ENCODE measurements at regions not wholly inside any gene's neighbourhood (a gene's known extent, or its start where the extent isn't known, plus 50 kb on each side); places are given as distances from the start of the nearest gene placed in this dataset.

DNA sequence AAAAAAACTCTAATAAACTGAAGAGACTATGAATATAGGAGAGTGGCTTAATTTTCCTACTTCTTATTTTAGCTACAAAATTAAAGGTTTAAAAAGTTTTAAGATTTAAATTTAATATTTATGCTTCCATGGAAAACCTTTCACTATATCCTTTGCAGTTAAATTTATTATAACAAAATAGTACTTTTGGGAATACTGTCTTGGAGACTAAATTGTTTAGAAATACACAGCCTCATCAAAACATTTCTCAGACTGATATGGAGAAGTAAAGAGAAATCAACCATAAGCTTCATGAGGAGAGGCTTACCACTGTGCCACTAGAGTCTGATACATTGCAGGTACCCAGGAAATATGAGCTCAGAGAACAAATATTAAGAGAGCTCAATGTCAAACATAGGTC, 436.5 kb downstream of the KCTD12 start:
- DNase-seq (no peak), ATAC-seq (ENCODE audit: low read depth) (no peak)
- Mint-ChIP-seq H3K36me3 (no peaks in the 10 kb centered on the region), H3K4me3 (no peak overlapping the region), H3K9me3 (peaks cover 2% of the 10 kb centered on the region), H3K4me1 (no peaks in the 10 kb centered on the region), H3K27me3 (no peaks in the 10 kb centered on the region), H3K27ac (no peak overlapping the region)
- POLR2A ChIA-PET, result no interaction called here

- H3K27ac Mint-ChIP-seq, result no peak overlapping the region
- POLR2A ChIA-PET, result no interaction called here
- H3K4me3 Mint-ChIP-seq, result no peak overlapping the region
- ATAC-seq (ENCODE audit: low read depth) (no peak), DNase-seq (no peak)
- no peaks in the 10 kb centered on the region for H3K4me1 Mint-ChIP-seq
- H3K9me3 Mint-ChIP-seq, result no peaks in the 10 kb centered on the region
- no peaks in the 10 kb centered on the region for H3K36me3 Mint-ChIP-seq
- no peaks in the 10 kb centered on the region for H3K27me3 Mint-ChIP-seq
These were observed 440.0 kb downstream of the KCTD12 start for GRCh38 chr13:76446191-76446590.

- H3K4me3 Mint-ChIP-seq, result no peak overlapping the region
- DNase-seq (no peak), ATAC-seq (ENCODE audit: low read depth) (no peak)
- no peaks in the 10 kb centered on the region for H3K36me3 Mint-ChIP-seq
- no peaks in the 10 kb centered on the region for H3K4me1 Mint-ChIP-seq
- no peaks in the 10 kb centered on the region for H3K9me3 Mint-ChIP-seq
- POLR2A ChIA-PET, result no interaction called here
- no peak overlapping the region for H3K27ac Mint-ChIP-seq
- no peaks in the 10 kb centered on the region for H3K27me3 Mint-ChIP-seq
These were observed 445.6 kb downstream of the KCTD12 start for GRCh38 chr13:76440568-76440967.

DNA sequence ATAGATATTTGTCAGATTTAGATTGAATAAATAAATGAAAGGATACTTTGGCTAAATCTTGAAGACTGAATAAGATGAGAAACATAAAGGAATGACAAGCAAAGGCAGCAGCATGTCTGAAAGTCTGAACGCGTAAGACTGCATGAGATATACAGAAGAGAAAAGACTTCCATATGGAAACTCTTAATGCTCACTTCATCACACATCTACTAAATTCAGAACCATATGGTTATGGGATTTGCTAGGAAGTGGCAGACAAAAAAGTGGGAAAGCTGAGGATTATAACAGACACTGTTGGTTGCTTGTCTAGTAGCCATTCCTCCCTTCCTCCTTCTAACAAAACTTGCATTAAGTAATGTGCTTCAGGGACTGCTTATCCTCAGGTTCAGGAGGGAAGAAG, 446.7 kb downstream of the KCTD12 start:
- DNase-seq, result no peak
- H3K27me3 Mint-ChIP-seq, result no peaks in the 10 kb centered on the region
- no peak overlapping the region for H3K27ac Mint-ChIP-seq
- H3K4me1 Mint-ChIP-seq, result no peaks in the 10 kb centered on the region
- POLR2A ChIA-PET, result no interaction called here
- no peak overlapping the region for H3K4me3 Mint-ChIP-seq
- ATAC-seq (ENCODE audit: low read depth), result no peak
- H3K36me3 Mint-ChIP-seq, result no peaks in the 10 kb centered on the region
- no peaks in the 10 kb centered on the region for H3K9me3 Mint-ChIP-seq

DNA sequence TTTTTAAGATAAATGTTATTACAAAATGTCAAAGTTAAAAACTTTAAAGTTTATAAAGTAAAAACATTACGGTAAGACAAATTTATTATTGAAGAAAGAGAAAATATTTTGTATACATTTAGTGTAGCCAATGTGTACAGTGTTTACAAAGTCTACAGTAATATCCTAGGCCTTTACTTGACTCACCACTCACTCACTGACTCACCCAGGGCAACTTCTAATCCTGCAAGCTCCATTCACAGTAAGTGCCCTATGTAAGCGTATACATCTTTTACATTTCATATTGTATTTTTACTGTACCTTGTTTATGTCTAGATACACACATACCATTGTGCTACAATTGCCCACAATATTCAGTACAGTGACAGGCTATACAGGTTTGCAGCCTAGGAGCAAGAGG, 448.2 kb downstream of the KCTD12 start:
- Mint-ChIP-seq H3K27ac (no peak overlapping the region), H3K36me3 (no peaks in the 10 kb centered on the region), H3K4me3 (no peak overlapping the region), H3K27me3 (no peaks in the 10 kb centered on the region), H3K4me1 (no peaks in the 10 kb centered on the region), H3K9me3 (no peaks in the 10 kb centered on the region)
- DNase-seq (no peak), ATAC-seq (ENCODE audit: low read depth) (no peak)
- POLR2A ChIA-PET, result no interaction called here

DNA sequence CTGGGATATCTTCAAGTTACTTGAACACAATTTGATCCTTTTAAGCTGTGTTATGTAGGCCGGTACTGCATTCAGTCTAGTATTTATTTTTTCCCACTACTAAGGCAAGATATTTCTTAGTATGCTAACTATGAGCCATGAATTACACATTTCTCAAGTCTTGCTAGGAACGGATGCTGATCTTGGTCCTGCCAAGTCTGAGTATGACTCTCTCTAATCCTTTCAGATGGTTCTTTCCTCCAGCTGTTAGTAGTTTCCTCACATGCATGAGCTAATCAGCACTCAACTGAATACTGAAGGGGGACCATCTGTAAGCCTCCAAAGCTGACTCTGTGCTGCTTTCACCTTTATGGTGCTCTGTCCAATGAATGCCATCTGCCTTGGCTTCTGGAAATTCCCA, 460.3 kb downstream of the KCTD12 start:
- Mint-ChIP-seq H3K4me3 (no peak overlapping the region), H3K4me1 (no peaks in the 10 kb centered on the region), H3K36me3 (no peaks in the 10 kb centered on the region), H3K9me3 (no peaks in the 10 kb centered on the region), H3K27ac (no peak overlapping the region), H3K27me3 (no peaks in the 10 kb centered on the region)
- DNase-seq (no peak), ATAC-seq (ENCODE audit: low read depth) (no peak)
- POLR2A ChIA-PET, result no interaction called here

DNA sequence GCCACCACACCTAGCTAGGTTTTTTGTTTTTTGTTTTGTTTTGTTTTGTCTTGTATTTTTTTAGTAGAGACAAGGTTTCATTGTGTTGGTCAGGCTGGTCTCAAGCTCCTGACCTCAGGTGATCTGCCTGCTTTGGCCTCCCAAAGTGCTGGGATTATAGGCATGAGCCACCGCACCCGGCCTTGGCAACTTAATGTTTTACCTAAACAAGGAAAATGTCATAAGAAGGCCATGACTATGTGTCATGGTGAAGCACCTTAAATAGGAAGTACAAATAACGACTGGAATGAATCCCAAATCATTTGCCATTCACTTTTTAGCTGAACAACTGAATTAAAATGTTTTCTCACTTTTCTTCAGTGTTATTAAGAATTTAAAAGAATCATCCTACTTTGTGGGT, 465.2 kb downstream of the KCTD12 start:
- no peaks in the 10 kb centered on the region for H3K27me3 Mint-ChIP-seq
- H3K4me3 Mint-ChIP-seq, result no peak overlapping the region
- POLR2A ChIA-PET, result no interaction called here
- no peaks in the 10 kb centered on the region for H3K36me3 Mint-ChIP-seq
- no peaks in the 10 kb centered on the region for H3K9me3 Mint-ChIP-seq
- no peak for ATAC-seq (ENCODE audit: low read depth)
- no peak overlapping the region for H3K27ac Mint-ChIP-seq
- no peaks in the 10 kb centered on the region for H3K4me1 Mint-ChIP-seq
- DNase-seq, result no peak

DNA sequence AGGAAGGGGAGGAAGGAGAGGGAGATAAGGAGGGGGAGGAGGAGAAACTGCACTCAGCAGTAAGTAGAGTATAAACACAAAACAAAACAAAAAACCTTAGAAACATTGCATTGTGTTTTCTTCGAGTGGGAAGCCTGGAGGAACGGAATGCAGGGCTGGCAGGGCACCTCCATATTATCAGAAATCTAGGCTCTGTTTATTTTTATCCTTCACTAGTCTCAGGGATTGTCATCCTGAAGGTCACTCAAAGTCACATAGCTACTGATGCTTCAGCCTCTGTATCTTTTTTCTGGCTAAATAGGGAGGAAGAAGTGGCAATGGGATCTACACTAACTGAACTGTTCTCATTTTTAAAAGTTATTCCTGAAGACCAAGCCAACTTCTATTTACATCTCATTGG, 467.8 kb downstream of the KCTD12 start:
- Mint-ChIP-seq H3K4me3 (no peak overlapping the region), H3K27ac (no peak overlapping the region), H3K4me1 (no peaks in the 10 kb centered on the region), H3K9me3 (no peaks in the 10 kb centered on the region), H3K36me3 (no peaks in the 10 kb centered on the region), H3K27me3 (no peaks in the 10 kb centered on the region)
- no peak for DNase-seq
- no peak for ATAC-seq (ENCODE audit: low read depth)
- POLR2A ChIA-PET, result no interaction called here

- Mint-ChIP-seq H3K27ac (no peak overlapping the region), H3K36me3 (no peaks in the 10 kb centered on the region), H3K4me3 (no peak overlapping the region), H3K4me1 (no peaks in the 10 kb centered on the region), H3K27me3 (no peaks in the 10 kb centered on the region), H3K9me3 (no peaks in the 10 kb centered on the region)
- POLR2A ChIA-PET, result no interaction called here
- no peak for DNase-seq
- ATAC-seq (ENCODE audit: low read depth), result no peak
These were observed 471.9 kb downstream of the KCTD12 start for GRCh38 chr13:76414320-76414719.

DNA sequence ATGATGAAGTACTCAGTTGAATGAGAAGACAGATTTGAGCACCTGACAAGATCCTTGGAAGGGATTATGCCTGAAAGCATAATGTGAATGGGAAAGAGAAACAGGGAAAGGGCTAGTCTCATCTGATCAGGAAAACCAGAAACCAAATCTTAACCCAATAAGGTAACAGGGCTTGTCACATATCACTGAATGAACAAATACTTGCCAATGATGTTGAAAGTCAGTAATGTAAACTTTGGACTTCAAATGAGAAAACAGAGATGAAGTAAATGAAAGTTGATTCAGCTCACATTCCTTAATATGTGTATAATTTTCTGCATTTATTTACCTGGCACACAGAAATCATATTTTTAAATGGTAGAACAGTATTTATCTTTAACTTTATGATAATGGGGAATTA, 480.0 kb downstream of the KCTD12 start:
- Mint-ChIP-seq H3K4me1 (no peaks in the 10 kb centered on the region), H3K27me3 (no peaks in the 10 kb centered on the region), H3K36me3 (no peaks in the 10 kb centered on the region), H3K27ac (no peak overlapping the region), H3K4me3 (no peak overlapping the region), H3K9me3 (no peaks in the 10 kb centered on the region)
- DNase-seq (no peak), ATAC-seq (ENCODE audit: low read depth) (no peak)
- POLR2A ChIA-PET, result no interaction called here

DNA sequence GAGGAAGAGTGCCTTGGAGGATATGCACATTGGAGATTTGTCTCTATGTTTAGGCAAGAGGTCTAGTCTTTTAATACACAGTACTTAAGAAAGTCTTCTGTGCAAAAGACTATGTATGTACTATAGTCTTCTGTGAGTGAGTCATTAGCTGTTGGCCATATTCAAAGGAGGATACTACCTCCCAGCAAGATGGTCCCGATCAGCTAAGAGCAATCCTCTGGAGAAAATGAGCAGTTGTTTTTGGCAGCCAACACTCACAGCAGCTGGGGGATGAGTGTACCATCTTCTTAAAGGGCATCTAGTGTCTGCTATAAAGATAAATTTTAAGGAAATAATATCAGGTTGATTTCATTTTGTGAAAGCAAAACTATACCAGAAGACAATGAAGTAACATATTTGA, 487.8 kb downstream of the KCTD12 start:
- Mint-ChIP-seq H3K36me3 (no peaks in the 10 kb centered on the region), H3K9me3 (no peaks in the 10 kb centered on the region), H3K4me3 (no peak overlapping the region), H3K4me1 (no peaks in the 10 kb centered on the region), H3K27me3 (no peaks in the 10 kb centered on the region), H3K27ac (no peak overlapping the region)
- POLR2A ChIA-PET, result no interaction called here
- ATAC-seq (ENCODE audit: low read depth) (no peak), DNase-seq (no peak)

DNA sequence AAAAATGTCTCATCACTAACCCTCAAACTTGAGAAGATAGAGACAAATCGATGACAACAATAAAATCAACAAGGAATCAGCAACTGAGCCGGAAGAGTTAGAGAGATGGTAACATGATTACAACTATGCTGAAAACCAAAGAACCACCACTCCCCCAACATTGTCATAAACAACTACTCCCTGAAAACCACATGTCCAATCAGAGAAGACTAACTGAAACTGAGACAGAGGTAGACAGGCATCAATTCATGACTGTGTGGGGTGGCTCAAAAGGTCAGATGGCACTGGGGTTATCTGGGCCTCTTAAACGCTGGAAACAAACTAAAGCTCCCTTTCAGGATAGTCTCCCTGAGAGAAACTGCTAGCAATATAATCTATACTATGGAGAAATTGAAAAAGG, 488.8 kb downstream of the KCTD12 start:
- H3K27ac Mint-ChIP-seq, result no peak overlapping the region
- ATAC-seq (ENCODE audit: low read depth), result no peak
- no peak overlapping the region for H3K4me3 Mint-ChIP-seq
- no peak for DNase-seq
- H3K36me3 Mint-ChIP-seq, result no peaks in the 10 kb centered on the region
- no peaks in the 10 kb centered on the region for H3K27me3 Mint-ChIP-seq
- H3K9me3 Mint-ChIP-seq, result no peaks in the 10 kb centered on the region
- no peaks in the 10 kb centered on the region for H3K4me1 Mint-ChIP-seq
- POLR2A ChIA-PET, result no interaction called here

GRCh38 chr13:76389321-76389720, 496.9 kb downstream of the KCTD12 start:
- Mint-ChIP-seq H3K27ac (no peak overlapping the region), H3K9me3 (no peaks in the 10 kb centered on the region), H3K36me3 (no peaks in the 10 kb centered on the region), H3K4me1 (no peaks in the 10 kb centered on the region), H3K4me3 (no peak overlapping the region), H3K27me3 (peaks cover 2% of the 10 kb centered on the region)
- DNase-seq, result no peak
- no peak for ATAC-seq (ENCODE audit: low read depth)
- POLR2A ChIA-PET, result no interaction called here

DNA sequence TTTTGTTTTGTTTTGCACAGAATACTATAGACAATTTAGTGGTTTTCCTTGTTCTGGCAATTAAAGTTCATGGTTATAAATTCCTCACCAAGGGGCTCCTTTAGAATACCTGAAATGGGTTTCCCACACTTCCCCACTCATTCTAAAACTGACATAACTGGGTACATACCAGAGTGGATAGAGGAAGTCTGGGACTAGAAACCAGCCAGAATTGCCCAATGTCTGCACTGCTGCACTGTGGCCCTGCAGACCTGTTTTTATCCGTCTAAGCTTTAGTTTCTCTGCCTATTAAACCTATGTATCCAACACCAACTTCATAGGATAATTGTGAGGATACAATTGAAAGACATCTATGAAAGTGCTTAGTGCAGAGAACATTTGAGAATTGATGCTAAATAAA, 498.6 kb downstream of the KCTD12 start:
- no peak overlapping the region for H3K4me3 Mint-ChIP-seq

GRCh38 chr13:76386321-76386720, 499.9 kb downstream of the KCTD12 start:
- H3K27ac Mint-ChIP-seq, result no peak overlapping the region
- H3K4me1 Mint-ChIP-seq, result no peaks in the 10 kb centered on the region
- POLR2A ChIA-PET, result no interaction called here
- ATAC-seq (ENCODE audit: low read depth) (no peak), DNase-seq (no peak)
- no peak overlapping the region for H3K4me3 Mint-ChIP-seq
- peaks cover 2% of the 10 kb centered on the region for H3K27me3 Mint-ChIP-seq
- H3K9me3 Mint-ChIP-seq, result no peaks in the 10 kb centered on the region
- H3K36me3 Mint-ChIP-seq, result no peaks in the 10 kb centered on the region

More for the DNA sequence above, 498.6 kb downstream of the KCTD12 start:
- peaks cover 2% of the 10 kb centered on the region for H3K27me3 Mint-ChIP-seq
- ATAC-seq (ENCODE audit: low read depth), result no peak
- no peaks in the 10 kb centered on the region for H3K9me3 Mint-ChIP-seq
- H3K36me3 Mint-ChIP-seq, result no peaks in the 10 kb centered on the region
- DNase-seq, result no peak
- POLR2A ChIA-PET, result no interaction called here
- H3K27ac Mint-ChIP-seq, result no peak overlapping the region
- H3K4me1 Mint-ChIP-seq, result no peaks in the 10 kb centered on the region

Data from activated naive CD8-positive, alpha-beta T cell treated with anti-CD3 and anti-CD28 coated beads, Interleukin-2, amount 10 ng/mL, durations not matched to agents 7 days and 5 days (primary cell).